Vagina (tissue), 2 donors: ENCODE measurements at regions not wholly inside any gene's neighbourhood (a gene's known extent, or its start where the extent isn't known, plus 50 kb on each side); places are given as distances from the start of the nearest gene placed in this dataset.

Source experiments
- POLR2A ChIP-seq, 2 donors: fragments of 450-650 bp; IDR thresholded peaks; one replicate each; pipeline ENCODE4 v1.6.1; 2017; ENCODE audit warnings: antibody characterized with exemption in 2 of 2, mild to moderate bottlenecking in 2 of 2, moderate library complexity in 2 of 2
- TF ChIP-seq, protein P1 (sequence below), 3 experiments: fragments of 450-650 bp in 2 of 3; fragments of 200-600 bp in 1 of 3; sonication (generic) in 1 of 3; IDR thresholded peaks; one replicate each; pipeline ENCODE4 v1.5.1; 2017 to 2019; ENCODE audit warnings: antibody characterized with exemption in 3 of 3, mild to moderate bottlenecking in 2 of 3, moderate library complexity in 2 of 3

DNA sequence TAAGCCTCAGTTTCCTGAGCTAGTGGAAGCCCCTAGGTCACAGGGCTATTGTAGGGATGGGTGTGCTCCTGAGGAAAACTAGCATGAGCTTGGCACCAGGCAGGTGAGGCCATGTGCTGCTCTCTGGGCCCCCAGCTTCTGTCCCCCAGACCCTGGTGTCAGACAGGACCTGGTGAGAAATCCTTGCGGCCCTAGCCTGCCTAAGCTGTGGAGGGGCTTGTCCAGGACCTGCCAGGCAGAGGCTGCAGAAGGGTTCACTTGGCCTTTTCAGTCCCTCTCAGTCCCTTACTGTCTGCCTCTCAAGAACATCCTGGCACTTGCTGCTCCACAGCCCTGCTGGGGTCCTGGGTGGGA is 58.4 kb downstream of the ZFP36L2 start:
- no peak for TF ChIP-seq POLR2A (IDR thresholded peaks at IDR 0.05)
- TF ChIP-seq, protein P1, sequence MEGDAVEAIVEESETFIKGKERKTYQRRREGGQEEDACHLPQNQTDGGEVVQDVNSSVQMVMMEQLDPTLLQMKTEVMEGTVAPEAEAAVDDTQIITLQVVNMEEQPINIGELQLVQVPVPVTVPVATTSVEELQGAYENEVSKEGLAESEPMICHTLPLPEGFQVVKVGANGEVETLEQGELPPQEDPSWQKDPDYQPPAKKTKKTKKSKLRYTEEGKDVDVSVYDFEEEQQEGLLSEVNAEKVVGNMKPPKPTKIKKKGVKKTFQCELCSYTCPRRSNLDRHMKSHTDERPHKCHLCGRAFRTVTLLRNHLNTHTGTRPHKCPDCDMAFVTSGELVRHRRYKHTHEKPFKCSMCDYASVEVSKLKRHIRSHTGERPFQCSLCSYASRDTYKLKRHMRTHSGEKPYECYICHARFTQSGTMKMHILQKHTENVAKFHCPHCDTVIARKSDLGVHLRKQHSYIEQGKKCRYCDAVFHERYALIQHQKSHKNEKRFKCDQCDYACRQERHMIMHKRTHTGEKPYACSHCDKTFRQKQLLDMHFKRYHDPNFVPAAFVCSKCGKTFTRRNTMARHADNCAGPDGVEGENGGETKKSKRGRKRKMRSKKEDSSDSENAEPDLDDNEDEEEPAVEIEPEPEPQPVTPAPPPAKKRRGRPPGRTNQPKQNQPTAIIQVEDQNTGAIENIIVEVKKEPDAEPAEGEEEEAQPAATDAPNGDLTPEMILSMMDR (IDR thresholded peaks at IDR 0.05), result no peak
